ENCODE measurements at regions not wholly inside any gene's neighbourhood (a gene's known extent, or its start where the extent isn't known, plus 50 kb on each side); places are given as distances from the start of the nearest gene placed in this dataset.

DNA sequence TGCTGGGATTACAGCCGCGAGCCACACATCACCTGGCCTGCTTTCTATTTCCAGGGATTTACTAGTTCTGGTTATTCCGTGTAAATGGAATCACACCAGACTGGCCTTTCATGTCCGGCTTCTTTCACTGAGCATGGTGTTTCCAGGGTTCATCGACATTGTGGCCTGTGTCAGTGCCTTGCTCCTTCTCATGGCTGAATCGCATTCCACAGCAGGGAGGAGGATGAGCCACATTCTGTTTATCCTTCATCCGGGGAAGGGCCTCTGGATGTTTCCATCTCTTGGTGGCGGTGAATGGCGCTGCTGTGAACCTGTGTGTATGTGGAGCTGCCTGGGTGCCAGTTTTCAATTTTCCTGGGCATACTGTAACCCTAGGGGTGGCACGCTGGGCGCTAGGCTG, 58.7 kb upstream of the RNU6ATAC start:
- DNase-seq (ENCODE audit: low read depth): no peak
- TF ChIP-seq, protein P1, sequence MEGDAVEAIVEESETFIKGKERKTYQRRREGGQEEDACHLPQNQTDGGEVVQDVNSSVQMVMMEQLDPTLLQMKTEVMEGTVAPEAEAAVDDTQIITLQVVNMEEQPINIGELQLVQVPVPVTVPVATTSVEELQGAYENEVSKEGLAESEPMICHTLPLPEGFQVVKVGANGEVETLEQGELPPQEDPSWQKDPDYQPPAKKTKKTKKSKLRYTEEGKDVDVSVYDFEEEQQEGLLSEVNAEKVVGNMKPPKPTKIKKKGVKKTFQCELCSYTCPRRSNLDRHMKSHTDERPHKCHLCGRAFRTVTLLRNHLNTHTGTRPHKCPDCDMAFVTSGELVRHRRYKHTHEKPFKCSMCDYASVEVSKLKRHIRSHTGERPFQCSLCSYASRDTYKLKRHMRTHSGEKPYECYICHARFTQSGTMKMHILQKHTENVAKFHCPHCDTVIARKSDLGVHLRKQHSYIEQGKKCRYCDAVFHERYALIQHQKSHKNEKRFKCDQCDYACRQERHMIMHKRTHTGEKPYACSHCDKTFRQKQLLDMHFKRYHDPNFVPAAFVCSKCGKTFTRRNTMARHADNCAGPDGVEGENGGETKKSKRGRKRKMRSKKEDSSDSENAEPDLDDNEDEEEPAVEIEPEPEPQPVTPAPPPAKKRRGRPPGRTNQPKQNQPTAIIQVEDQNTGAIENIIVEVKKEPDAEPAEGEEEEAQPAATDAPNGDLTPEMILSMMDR (IDR thresholded peaks at IDR 0.05; ENCODE audit: low read depth, low read length, missing control alignments): no peak
- no peak overlapping the region for H3K4me3 ChIP-seq (ENCODE audit: low read depth, low read length)

- DNase-seq (ENCODE audit: low read depth): no peak
- no peak overlapping the region for H3K4me3 ChIP-seq (ENCODE audit: low read depth, low read length)
- TF ChIP-seq, protein P1 (IDR thresholded peaks at IDR 0.05; ENCODE audit: low read depth, low read length, missing control alignments): no peak
Observed at GRCh38 chr9:134223591-134224122, 59.3 kb upstream of the RNU6ATAC start.

DNA sequence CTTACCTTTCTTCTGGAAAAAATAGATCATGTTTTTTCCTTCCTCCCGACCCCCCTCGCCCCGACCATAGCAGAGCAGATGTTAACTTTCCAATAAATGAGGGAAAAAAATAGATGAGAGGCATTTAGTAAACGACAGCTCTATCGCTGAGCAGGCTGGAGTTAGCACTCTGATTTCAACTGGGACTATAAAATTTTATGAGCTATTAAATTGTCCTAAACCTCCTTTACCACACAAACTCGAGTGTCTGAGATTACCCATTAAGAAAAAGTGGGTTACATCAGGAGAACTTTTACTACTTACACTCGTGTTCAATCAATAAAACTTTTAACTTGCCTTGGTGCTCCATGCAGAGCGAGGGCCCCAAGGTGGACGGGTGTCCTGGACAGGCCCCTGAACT, 59.8 kb upstream of the RNU6ATAC start:
- H3K4me3 ChIP-seq (ENCODE audit: low read depth, low read length): no peak overlapping the region
- DNase-seq (ENCODE audit: low read depth): no peak
- TF ChIP-seq, protein P1 (IDR thresholded peaks at IDR 0.05; ENCODE audit: low read depth, low read length, missing control alignments): no peak

- DNase-seq (ENCODE audit: low read depth): no peak
- no peak overlapping the region for H3K4me3 ChIP-seq (ENCODE audit: low read depth, low read length)
- TF ChIP-seq, protein P1 (IDR thresholded peaks at IDR 0.05; ENCODE audit: low read depth, low read length, missing control alignments): no peak
Observed at GRCh38 chr9:134224567-134225093, 60.3 kb upstream of the RNU6ATAC start.

DNA sequence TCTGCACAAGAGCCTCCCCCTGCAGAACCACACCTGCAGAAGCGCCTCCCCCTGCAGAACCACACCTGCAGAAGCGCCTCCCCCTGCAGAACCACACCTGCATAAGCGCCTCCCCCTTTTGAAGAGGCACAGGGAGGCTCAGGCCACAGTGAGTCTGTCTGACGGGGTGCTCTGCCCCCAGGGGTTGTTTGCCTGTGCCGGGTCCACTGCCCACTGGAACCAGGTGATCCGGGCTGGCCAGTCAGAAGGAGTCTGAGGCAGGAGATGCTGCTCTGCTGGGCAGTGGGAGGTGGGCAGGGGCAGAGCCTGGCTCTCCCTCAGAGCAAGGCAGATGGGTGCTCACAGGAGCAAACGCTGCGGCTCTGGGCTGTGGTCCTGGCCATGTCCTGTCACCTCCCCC, 60.8 kb upstream of the RNU6ATAC start:
- TF ChIP-seq, protein P1 (IDR thresholded peaks at IDR 0.05; ENCODE audit: low read depth, low read length, missing control alignments): no peak
- DNase-seq (ENCODE audit: low read depth): no peak

GRCh38 chr9:134225816-134226215, 61.5 kb upstream of the RNU6ATAC start:
- no peak for DNase-seq (ENCODE audit: low read depth)
- H3K4me3 ChIP-seq (ENCODE audit: low read depth, low read length): no peak overlapping the region
- TF ChIP-seq, protein P1 (IDR thresholded peaks at IDR 0.05; ENCODE audit: low read depth, low read length, missing control alignments): no peak

More for the DNA sequence above, 60.8 kb upstream of the RNU6ATAC start:
- H3K4me3 ChIP-seq (ENCODE audit: low read depth, low read length): no peak overlapping the region
